Neural progenitor cell (in vitro differentiated cells): ENCODE measurements at regions not wholly inside any gene's neighbourhood (a gene's known extent, or its start where the extent isn't known, plus 50 kb on each side); places are given as distances from the start of the nearest gene placed in this dataset.

Experiments
- DNase-seq: peaks from one replicate; pipeline ENCODE4 v3.0.0-alpha.2; 2016; ENCODE audit warnings: low spot score
- H2AFZ ChIP-seq: fragments of 200-600 bp; sonication (generic); replicated peaks from 2 replicates; pipeline ENCODE4 v1.6.1; 2016; ENCODE audit warnings: antibody characterized with exemption
- H3F3A ChIP-seq: fragments of 200-600 bp; sonication (generic); 2 replicates; pipeline ENCODE4 v1.6.1; 2016; ENCODE audit warnings: antibody characterized with exemption, low read depth
- H3K27ac ChIP-seq: fragments of 200-600 bp; sonication (generic); 2 replicates; pipeline ENCODE4 v1.5.1; 2016; ENCODE audit warnings: mild to moderate bottlenecking
- H3K27me3 ChIP-seq: fragments of 200-600 bp; sonication (generic); 2 replicates; pipeline ENCODE4 v1.6.1; 2016; ENCODE audit warnings: mild to moderate bottlenecking, moderate library complexity
- H3K36me3 ChIP-seq: fragments of 200-600 bp; sonication (generic); 2 replicates; pipeline ENCODE4 v1.5.1; 2016
- H3K4me1 ChIP-seq: fragments of 200-600 bp; sonication (generic); 2 replicates; pipeline ENCODE4 v1.6.1; 2016; ENCODE audit warnings: mixed run types
- H3K4me2 ChIP-seq: fragments of 200-600 bp; sonication (generic); 2 replicates; pipeline ENCODE4 v1.6.1; 2016
- H3K4me3 ChIP-seq: fragments of 200-600 bp; sonication (generic); 2 replicates; pipeline ENCODE4 v1.5.1; 2016
- H3K79me2 ChIP-seq: fragments of 200-600 bp; sonication (generic); 2 replicates; pipeline ENCODE4 v1.6.1; 2016; ENCODE audit warnings: low read depth
- H3K9ac ChIP-seq: fragments of 200-600 bp; sonication (generic); 2 replicates; pipeline ENCODE4 v1.6.1; 2016
- H3K9me3 ChIP-seq: fragments of 200-600 bp; sonication (generic); 2 replicates; pipeline ENCODE4 v1.5.1; 2016; ENCODE audit warnings: low read depth
- H4K20me1 ChIP-seq: fragments of 200-600 bp; sonication (generic); 2 replicates; pipeline ENCODE4 v1.6.1; 2016; ENCODE audit warnings: low read depth
- H3K27ac Mint-ChIP-seq: 3 replicates; pipeline ENCODE4 v1.8.0; 2021; ENCODE audit warnings: mixed read lengths
- H3K27me3 Mint-ChIP-seq: 2 replicates; pipeline ENCODE4 v1.8.0; 2022; ENCODE audit warnings: low read depth, mild to moderate bottlenecking, inconsistent platforms, moderate library complexity, mixed read lengths; ENCODE audit not compliant: insufficient read depth
- H3K36me3 Mint-ChIP-seq: 3 replicates; pipeline ENCODE4 v1.8.0; 2021; ENCODE audit warnings: mixed read lengths
- H3K4me1 Mint-ChIP-seq: 3 replicates; pipeline ENCODE4 v1.8.0; 2021; ENCODE audit warnings: mixed read lengths
- H3K4me3 Mint-ChIP-seq: 3 replicates; pipeline ENCODE4 v1.8.0; 2021; ENCODE audit warnings: mild to moderate bottlenecking, moderate library complexity, mixed read lengths
- H3K9me3 Mint-ChIP-seq: 3 replicates; pipeline ENCODE4 v1.8.0; 2020; ENCODE audit warnings: mixed read lengths
- CTCF ChIP-seq: fragments of 200-600 bp; sonication (generic); IDR thresholded peaks from 2 replicates; pipeline ENCODE4 v1.5.1; 2017; ENCODE audit warnings: antibody characterized with exemption, mild to moderate bottlenecking
- EZH2 ChIP-seq: fragments of 200-600 bp; sonication (generic); IDR thresholded peaks from 2 replicates; pipeline ENCODE4 v1.6.1; 2017; ENCODE audit warnings: antibody characterized with exemption, mild to moderate bottlenecking, moderate library complexity
- EZH2phosphoT487 ChIP-seq: fragments of 200-600 bp; sonication (generic); IDR thresholded peaks from 2 replicates; pipeline ENCODE4 v1.6.1; 2017; ENCODE audit warnings: antibody characterized with exemption

GRCh38 chr5:124292322-124292855 lies 454.1 kb downstream of the ZNF608 start:
- H3K36me3 Mint-ChIP-seq = peaks cover 4% of the 10 kb centered on the region
- no peaks in the 10 kb centered on the region for H4K20me1 ChIP-seq
- H3K9me3 Mint-ChIP-seq = peaks cover 19% of the 10 kb centered on the region
- H3K79me2 ChIP-seq = no peaks in the 10 kb centered on the region
- H3K4me2 ChIP-seq = no peak overlapping the region
- no peak overlapping the region for H3K27ac Mint-ChIP-seq
- H2AFZ ChIP-seq = no peak overlapping the region
- H3F3A ChIP-seq = peaks cover 11% of the 10 kb centered on the region
- H3K4me1 Mint-ChIP-seq = peaks cover 27% of the 10 kb centered on the region
- peaks cover 8% of the 10 kb centered on the region for H3K27me3 Mint-ChIP-seq
- no peak overlapping the region for H3K9ac ChIP-seq
- no peak for DNase-seq
- no peak overlapping the region for H3K27ac ChIP-seq
- TF ChIP-seq CTCF (no peak), EZH2phosphoT487 (no peak)
- no peaks in the 10 kb centered on the region for H3K36me3 ChIP-seq
- no peaks in the 10 kb centered on the region for H3K27me3 ChIP-seq
- no peaks in the 10 kb centered on the region for H3K9me3 ChIP-seq
- H3K4me1 ChIP-seq = peaks cover 14% of the 10 kb centered on the region
- no peak overlapping the region for H3K4me3 Mint-ChIP-seq
- no peak overlapping the region for H3K4me3 ChIP-seq

GRCh38 chr5:124289641-124290311 lies 456.7 kb downstream of the ZNF608 start:
- H3K27me3 Mint-ChIP-seq = peaks cover 7% of the 10 kb centered on the region
- Histone ChIP-seq H3K4me3 (no peak overlapping the region), H3K4me2 (no peak overlapping the region), H4K20me1 (no peaks in the 10 kb centered on the region), H3K27ac (no peak overlapping the region), H3K36me3 (no peaks in the 10 kb centered on the region), H3K9me3 (no peaks in the 10 kb centered on the region), H3K9ac (no peak overlapping the region), H3F3A (peaks cover 11% of the 10 kb centered on the region), H2AFZ (no peak overlapping the region), H3K27me3 (no peaks in the 10 kb centered on the region), H3K79me2 (no peaks in the 10 kb centered on the region), H3K4me1 (peaks cover 14% of the 10 kb centered on the region)
- peak; percentile 49 for DNase-seq
- H3K36me3 Mint-ChIP-seq = peaks cover 4% of the 10 kb centered on the region
- peak overlapping the region; percentile 63 for H3K27ac Mint-ChIP-seq
- no peak overlapping the region for H3K4me3 Mint-ChIP-seq
- TF ChIP-seq EZH2phosphoT487 (no peak), EZH2 (no peak), CTCF (peak; percentile 46)
- peaks cover 21% of the 10 kb centered on the region for H3K9me3 Mint-ChIP-seq
- H3K4me1 Mint-ChIP-seq = peaks cover 27% of the 10 kb centered on the region

- Histone ChIP-seq H3K9ac (no peak overlapping the region), H3K27ac (no peak overlapping the region), H3K36me3 (no peaks in the 10 kb centered on the region), H3K27me3 (no peaks in the 10 kb centered on the region), H3K79me2 (no peaks in the 10 kb centered on the region), H4K20me1 (no peaks in the 10 kb centered on the region), H3K4me2 (no peak overlapping the region), H2AFZ (no peak overlapping the region), H3K4me3 (no peak overlapping the region), H3F3A (peaks cover 11% of the 10 kb centered on the region), H3K9me3 (no peaks in the 10 kb centered on the region), H3K4me1 (peaks cover 14% of the 10 kb centered on the region)
- peaks cover 27% of the 10 kb centered on the region for H3K4me1 Mint-ChIP-seq
- no peak for DNase-seq
- peaks cover 7% of the 10 kb centered on the region for H3K27me3 Mint-ChIP-seq
- no peak for TF ChIP-seq CTCF
- no peak for TF ChIP-seq EZH2phosphoT487
- TF ChIP-seq EZH2 = no peak
- H3K4me3 Mint-ChIP-seq = no peak overlapping the region
- peak overlapping the region; percentile 52 for H3K27ac Mint-ChIP-seq
- peaks cover 4% of the 10 kb centered on the region for H3K36me3 Mint-ChIP-seq
- peaks cover 14% of the 10 kb centered on the region for H3K9me3 Mint-ChIP-seq
Measured at GRCh38 chr5:124289130-124289529, 457.3 kb downstream of the ZNF608 start.
